Upper lobe of left lung (tissue), 4 donors: ENCODE measurements at regions not wholly inside any gene's neighbourhood (a gene's known extent, or its start where the extent isn't known, plus 50 kb on each side); places are given as distances from the start of the nearest gene placed in this dataset.

Experiments
- CTCF ChIP-seq, 6 experiments: fragments of 450-650 bp in 4 of 6; fragments of 200-600 bp in 2 of 6; sonication (generic) in 2 of 6; IDR thresholded peaks; one replicate each; pipeline ENCODE4 v1.5.1; 2016 to 2019; ENCODE audit warnings: antibody characterized with exemption in 6 of 6
- POLR2AphosphoS5 ChIP-seq, 2 donors: sonication (generic); formaldehyde crosslinking; IDR thresholded peaks; one replicate each; pipeline ENCODE4 v1.5.1; 2017; ENCODE audit warnings: antibody characterized with exemption in 2 of 2

DNA sequence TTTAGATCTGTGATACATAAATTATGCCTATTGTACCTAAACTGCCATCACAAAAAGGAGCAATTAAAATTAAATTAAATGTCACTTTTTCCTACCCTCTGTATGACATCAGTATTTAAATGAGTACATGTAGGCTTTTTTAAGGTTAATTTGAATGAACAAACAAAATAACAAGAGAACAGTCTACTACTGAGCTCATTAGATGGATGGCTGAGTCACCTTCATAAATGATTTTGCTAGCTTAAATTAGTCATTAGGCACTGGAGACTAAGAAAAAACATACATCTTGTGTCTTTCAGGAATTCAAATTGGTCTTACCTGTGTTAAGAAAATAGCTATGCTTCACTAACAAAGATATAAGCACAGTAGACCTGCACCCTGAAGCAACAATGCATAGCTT, 153.6 kb downstream of the RCN1 start:
- no peak for TF ChIP-seq CTCF (IDR thresholded peaks at IDR 0.05)
- no peak for TF ChIP-seq POLR2AphosphoS5 (IDR thresholded peaks at IDR 0.05)
